NCI-H82 treated with DMSO at 0.1 percent for 48 hours (cell line): ENCODE measurements at regions not wholly inside any gene's neighbourhood (a gene's known extent, or its start where the extent isn't known, plus 50 kb on each side); places are given as distances from the start of the nearest gene placed in this dataset.

Experiments
- DNase-seq: peaks from one replicate; lab custom pipeline; 2025; ENCODE audit not compliant: unreplicated experiment; lab: John Stamatoyannopoulos, UW

DNA sequence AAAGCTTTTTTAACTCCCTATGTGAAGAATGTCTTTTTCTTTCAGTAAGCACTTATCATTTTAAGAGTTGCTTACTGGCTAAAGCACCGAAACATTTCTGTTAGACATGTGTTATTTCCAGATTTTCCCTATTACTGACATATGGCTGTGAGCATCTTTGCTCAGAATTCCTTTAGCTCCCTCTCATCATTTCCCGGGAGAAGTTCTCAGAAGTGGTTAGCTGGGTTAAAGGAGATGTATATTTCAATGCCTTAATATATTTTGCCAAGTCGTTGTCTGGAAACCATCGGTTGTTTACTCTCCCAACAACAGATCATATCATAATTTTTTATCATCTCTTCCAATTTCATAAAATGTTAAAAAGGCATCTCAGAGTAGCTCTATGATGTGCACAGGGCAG is 396.5 kb downstream of the OCA2 start:
- DNase-seq, result no peak

DNA sequence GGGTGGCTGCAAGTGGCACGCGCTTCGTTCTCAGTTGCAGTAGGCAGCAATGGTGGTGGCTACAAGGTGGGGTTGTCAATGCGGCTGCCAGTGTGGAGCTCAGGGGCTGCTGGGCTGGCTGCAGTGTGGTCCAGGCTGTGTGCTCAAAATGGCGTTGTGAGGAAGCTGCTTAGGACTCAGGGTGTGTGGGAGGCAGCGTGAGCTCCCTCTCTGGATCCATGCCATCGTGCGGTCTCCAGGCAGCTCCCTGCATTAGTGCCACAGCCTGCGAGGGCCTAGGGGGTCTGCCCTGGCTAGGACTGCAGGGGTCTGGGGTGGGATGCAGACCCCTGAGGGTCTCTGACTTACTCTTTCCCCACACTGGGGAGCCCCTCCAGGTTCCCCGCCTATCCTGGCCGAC is 397.2 kb downstream of the OCA2 start:
- no peak for DNase-seq

DNA sequence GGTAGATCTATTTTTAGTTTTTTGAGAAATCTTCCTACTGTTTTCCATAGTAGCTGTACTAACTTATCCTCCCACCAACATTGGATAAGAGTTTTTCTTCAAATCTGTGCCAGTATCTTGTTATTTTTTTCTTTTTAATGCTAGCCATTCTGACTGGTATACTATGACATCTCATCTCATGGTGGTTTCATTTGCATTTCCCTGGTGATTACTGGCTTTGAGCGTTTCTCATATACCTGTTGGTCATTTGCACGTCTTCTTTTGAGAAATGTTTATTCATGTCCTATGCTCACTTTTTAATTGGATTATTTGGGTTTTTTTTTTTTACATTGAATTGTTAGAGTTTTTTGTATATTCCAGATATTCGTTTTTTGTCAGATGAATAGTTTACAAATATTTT is 398.1 kb downstream of the OCA2 start:
- DNase-seq, result no peak

DNA sequence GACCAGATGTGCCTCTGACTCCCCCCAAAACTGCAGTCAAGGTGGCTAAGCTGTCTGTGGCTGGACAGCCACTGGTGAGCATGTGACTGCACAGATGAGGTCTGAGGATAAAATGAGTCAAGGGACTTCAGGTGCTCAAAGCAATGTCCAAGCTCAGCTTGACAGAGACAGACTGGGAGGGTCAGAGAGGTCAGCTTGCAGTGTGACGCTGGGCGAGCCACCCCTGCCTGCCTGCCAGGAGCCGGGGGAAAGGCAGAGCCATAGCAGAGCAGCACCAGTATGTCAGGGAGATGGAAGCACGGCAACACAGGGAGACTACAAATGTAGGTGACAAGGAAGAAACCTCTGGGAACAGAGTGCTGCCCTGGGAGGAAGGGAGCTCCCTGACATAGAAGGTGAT is 399.4 kb downstream of the OCA2 start:
- DNase-seq, result no peak

DNA sequence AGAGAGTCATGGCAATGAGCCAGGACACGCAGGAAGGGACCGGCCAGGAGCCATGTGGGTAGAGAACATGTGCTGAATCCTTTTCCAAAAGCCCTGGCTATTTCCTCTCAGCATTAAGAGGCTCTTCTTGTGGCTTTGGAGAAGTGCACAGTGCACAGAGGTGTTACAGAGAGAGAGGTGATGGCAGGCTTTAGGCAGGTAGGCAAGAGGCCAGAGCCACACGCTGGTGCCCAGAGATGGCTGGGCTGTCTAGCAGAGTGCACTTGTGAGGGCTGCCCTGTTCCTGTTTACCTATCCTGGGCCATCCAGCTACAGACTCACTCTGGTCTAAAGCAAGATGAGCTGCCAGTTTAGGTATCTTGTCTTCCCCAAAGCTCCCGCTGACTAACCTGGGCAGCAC is 402.6 kb downstream of the OCA2 start:
- DNase-seq, result no peak

DNA sequence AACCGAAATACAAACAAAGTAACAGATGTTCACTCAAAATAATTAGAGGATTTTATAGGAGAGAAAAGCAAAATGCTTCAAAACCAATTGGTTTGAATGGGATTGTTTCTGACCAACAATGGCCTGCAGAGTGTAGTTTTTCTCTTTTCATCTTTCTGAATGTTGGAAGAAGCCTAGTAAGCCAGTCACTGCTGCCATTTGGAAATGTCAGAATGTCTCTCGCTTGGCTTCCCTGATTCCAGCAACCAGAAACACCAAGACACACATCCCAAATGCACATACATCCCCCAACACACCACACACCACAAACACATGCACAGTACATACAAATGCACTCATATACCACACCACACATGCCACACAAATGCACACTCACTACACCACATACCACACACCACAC is 403.4 kb downstream of the OCA2 start:
- DNase-seq, result no peak

DNA sequence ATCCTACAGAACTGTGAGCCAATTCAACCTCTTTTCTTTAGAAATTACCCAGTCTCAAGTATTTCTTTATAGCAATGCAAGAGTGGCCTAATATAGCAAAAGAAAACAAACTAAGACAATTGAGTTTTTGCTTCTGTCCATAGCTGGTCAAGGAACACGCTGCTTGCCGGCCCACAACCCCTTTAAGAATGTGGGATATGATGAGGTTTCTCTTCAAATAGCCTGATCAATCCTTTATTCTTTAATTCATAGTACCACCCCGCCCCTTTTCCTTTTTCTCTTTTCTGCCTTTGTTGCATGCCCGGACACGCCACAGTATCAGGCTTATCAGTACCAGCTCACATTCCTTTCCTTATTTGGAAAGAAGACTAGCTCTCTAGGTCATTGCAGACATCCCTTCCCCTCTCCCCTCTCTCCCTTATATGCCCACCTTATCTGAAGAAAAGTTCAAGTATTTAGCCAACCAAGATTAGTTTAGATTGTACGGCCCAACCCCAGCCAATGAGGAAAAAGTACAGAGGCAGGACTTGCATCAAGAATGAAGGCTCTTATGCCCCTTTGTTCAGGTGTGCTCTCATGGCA is 404.5 kb downstream of the OCA2 start:
- DNase-seq, result no peak

DNA sequence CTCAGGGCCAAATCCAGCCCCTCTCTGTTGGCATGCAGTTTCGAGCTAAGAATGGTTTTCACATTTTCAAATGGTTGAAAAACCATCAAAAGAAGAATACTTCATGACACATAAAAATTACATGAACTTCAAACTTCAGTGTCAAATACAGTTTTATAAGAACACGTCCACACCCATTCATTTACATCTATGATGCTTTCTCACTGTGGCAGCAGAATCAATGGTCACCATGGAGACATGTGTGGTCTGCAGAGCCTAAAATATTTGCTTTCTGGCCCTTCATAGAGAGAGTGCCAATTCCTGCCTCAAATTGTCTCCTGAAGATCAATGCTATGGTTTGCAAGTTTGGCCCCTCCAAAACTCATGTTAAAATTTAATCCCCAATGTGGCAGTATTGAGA is 405.8 kb downstream of the OCA2 start:
- no peak for DNase-seq

DNA sequence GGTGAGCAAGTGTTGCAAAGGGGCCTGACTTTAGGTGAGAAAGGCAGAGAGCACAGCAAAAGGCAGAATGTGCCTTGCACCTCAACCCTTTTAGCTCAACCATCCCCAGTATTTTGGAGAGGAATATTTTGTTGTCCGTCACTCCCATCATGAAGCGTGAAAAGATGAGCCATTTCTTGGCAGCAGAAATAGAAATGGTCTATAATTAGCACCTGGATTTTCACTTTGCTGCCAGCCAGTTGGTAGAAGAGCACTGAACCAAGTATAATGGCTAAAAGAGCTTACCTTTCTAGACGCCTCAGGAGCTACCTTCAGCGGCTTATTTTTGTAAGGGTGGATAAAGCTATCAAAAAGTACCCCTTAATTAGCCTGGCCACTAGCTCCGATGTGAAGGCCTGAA is 406.7 kb downstream of the OCA2 start:
- DNase-seq, result no peak

DNA sequence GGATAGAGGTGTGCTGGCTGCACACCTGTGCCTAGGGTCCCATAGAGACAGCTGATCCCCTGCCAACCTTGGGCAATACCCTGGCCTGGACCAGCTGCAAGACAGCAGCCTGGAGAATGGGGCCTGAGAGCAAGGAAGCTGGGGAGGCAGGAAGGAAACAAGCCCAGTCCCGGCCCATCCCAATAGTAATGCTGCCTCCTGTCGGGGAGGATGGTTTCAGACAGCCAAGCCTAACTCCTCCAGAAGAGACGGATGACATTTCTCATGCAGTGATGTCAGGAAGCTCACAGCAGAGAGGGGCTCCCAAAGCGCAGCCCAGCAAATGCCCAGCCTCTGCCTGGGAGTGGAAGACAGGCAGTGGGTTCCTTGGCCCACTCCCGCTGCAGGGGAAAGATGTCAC is 408.8 kb downstream of the OCA2 start:
- no peak for DNase-seq

DNA sequence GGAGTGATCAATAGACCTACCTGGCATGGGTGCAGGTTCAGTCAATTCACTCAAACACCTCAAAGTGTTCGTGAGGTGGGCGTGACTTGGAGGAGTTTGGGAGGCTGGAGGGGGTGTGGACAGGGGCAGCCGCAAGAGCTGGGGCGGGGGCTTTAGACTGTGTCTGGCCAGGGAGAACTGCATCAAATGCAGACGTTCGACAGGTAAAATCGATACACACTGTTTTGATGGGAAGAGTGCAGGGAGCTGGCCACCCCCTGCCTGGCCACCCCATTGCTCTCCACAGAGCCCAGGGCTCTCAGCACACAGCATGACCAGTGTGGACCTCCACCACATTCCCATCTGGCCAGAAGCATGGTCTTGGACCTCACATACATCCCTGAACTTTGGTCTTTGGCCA is 412.1 kb downstream of the OCA2 start:
- no peak for DNase-seq

DNA sequence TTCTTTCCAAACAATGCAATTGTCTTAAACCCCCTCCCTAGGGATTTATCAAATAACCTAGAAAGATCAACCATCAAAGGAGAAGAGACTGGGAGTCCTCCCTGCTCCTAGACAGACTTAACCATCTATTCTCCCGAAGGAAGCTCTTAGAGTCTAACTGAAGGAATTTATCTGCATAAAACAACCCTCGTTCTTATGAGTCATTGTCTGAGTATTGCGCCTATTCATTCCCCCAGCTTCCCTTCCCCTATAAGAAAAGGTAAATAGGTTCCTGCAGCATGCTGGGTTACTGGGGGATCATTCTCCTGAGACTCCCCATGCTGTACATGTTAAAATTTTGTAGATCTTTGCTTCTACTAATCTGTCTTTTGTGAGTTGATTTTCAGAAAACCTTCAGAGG is 412.7 kb downstream of the OCA2 start:
- DNase-seq, result no peak

DNA sequence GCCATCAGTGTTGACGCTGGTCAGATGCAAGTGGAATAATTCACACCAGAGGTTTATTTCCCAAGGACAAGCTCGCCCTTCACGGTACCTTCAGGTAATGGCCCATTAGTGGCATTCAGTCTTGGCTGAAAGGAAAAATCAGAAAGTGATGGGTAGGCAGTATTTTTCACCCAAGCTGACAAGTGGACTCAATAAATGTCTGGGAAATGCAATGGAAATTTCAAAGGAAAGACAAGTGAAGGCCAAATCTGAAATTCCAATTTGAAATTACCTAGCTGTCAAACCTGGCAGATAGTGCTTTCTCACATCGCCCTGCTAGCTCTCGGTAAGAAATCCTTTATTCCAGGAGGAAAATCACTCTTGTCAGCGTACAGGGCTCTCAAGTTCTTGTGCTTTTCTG is 413.5 kb downstream of the OCA2 start:
- no peak for DNase-seq

DNA sequence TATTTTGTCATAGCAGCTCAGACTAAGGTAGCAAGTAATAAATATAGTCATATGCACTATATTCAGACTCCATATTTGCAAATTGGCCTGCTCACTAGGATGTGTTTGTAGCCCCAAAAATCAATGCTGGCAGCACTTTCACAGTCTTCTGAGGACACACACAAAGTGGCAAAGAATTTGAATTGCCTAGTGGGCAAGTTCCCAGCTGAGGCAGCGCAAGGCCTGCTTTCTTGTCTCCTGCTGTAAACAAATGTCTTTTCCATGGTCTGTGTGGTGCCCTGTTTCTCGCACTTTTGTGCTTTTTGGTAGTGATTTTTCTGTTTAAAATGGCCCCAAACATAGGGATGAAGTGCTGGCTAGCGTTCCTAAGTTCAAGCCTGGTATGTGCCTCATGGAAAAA is 416.0 kb downstream of the OCA2 start:
- no peak for DNase-seq

DNA sequence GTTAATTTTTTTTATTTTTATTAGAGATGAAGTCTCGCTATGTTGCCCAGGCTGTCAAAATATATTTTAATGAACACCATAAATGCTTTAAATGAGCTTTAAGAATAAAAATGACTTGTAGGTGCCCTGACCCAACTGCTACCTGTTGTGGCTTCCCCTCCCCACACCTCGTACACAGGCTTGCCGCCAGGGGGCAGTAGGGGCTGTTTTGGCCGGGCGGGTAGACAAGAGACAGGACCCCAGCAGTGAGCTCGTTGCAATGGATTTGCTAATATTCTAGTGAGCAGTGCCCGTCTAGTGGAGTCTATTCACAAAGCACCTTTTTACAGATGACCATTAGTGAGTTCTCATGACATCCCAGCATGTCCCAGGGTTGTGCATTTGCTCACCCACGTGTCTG is 418.1 kb downstream of the OCA2 start:
- DNase-seq, result no peak

DNA sequence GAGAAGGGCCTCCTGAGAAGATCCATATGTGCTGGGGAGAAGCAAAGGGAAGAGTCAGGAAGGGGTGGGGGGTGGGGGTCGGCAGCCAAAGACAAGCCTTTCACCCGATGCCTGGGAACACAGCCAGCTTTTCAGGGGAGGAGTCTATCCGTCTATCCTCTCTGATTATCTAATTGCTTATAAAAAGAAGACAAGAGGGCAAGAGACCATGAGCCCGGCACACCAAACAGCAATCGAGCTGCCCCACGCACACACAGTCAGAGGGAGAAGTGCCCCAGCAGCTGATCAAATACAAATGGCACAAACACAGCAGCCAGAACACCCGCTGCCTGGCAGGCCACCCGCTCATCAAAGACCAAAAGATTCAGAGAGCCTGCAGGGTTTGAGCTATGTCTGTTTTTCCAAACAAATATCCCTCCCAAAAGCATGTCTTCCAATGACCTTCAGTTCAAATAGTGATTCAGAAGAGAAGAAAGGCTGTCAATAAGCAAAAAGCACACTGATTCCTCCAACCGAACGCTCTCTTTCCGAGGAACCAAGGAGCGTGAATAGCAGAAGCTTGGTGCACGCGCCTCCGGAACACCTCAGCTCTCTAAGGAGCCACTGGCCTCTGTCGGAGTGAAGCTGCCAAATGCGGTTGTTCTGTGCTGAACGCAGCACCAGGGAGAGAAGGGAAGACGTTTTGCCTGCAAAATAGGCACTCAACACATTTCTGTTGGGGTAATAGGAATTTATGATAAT is 419.2 kb downstream of the OCA2 start:
- DNase-seq, result peak; percentile 57

DNA sequence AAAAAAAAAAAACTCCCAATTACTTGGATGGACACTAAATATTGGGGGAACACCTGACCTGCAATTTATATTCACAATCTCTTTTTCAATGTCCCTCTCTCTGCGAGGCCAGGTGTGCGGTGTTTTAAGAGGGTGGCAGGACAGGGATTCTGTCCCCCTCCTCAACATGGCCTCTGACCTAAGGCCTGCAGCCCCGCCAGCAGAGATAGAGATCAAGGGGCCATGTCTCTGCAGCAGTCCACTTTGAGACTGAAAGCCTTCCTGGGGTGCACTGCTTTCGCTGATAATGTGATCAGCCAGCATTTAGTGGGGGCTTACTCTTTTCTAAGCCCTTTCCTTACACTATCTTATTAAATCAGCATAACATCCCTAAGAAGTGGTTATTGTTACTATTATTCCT is 419.9 kb downstream of the OCA2 start:
- DNase-seq, result no peak

DNA sequence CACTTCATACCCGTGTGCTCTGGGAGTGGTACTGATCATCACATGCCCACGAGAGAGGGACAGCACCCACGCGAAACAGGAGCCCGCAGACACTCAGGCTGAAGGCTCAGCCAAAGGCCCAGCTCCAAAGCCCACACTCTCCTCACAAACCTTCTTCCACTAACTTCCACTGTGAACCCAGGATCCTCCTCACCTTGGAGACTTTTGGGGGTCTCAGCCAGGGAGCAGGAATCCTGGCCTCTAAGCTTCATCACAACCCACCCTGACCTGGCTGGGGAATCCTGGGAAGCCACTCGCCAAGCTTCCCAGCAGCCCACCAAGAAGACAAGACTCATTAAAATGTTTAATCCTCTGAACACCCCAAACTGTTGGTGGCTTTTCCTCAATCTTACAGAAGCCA is 421.2 kb downstream of the OCA2 start:
- no peak for DNase-seq

DNA sequence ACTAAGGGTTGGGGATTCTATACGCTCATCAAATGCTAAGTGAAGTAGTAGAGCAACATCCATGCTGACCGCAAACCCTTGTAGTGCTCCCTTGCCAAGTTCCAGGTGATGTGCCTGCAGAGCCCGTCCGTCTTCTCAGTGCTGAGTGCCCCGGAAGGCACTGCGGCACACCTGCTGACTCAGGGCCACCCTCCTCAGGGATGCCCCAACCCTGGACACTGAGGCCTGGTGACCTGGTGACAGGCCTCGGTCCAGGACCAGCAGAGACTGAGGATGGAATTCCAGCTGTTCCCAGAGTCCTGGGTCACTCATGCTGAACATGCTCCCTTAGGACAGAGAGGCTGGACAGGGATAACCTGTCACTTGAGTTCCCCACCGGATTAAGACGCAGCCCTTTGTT is 422.5 kb downstream of the OCA2 start:
- no peak for DNase-seq

DNA sequence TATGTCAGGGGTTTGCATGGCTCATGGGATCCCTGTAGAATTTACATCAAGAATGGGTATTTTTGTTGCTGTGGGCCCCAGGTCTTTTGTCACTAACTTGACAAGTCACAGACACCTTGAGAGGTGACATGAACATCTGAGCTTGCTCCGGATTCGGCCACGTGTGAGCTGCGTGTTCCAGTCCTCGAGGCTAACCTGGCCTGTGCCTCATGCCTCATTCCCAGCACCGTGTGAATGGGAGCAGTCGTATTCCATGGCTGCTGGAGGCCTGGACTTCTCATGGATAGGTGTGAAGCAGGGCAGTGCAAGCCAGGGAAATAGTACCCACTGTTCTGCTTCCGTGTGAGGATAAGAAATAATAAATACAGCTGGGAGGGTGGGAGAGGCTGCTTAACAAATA is 423.5 kb downstream of the OCA2 start:
- DNase-seq, result no peak

DNA sequence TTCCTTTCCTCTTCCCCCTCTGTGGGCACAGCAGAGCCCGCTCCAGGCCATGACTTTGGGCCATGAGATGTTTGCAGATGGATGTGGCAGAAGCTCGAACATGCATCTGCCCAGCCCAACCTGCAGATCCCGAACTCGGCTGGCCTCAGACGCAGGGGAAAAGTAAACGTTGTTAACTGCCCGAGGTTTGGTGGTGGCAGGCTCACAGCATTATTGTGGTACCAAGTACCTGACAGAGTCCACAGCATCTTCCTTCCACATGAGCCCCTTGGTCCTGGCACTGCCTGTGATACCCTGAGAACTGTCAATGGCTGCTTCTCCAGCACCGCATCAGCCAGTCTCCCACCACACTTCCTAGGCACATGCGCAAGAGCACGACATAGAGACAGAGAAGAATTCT is 424.3 kb downstream of the OCA2 start:
- DNase-seq, result no peak

DNA sequence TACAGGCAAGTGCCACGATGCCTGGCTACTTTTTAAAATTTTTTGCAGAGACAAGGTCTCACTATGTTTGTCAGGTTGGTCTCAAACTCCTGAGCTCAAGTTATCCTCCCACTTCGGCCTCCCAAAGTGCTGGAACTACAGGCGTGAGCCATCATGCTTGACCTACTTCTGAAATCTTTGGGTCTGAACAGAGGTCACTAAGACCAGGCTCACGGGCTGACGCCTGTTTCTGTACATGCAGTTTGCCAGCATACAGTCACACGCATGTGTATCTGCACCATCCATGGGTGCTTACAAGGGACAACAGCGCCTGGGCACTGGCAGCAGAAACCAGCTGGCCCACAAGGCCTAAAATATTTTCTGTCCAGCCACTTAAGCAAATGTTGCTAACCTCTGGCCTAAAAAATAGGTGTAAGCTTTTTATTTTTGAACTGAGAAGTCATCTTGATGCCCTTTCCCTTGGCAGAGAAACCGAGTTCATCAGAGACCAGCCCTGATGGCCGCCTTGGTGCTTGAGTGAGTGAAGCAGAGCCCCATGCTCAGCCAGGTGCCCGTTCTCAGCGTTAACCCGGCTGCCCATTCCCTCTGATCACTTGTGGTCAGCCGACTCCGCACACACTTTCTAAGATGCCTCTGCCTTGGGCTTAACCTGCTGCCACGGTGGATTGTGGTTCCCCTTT is 425.2 kb downstream of the OCA2 start:
- DNase-seq, result no peak

DNA sequence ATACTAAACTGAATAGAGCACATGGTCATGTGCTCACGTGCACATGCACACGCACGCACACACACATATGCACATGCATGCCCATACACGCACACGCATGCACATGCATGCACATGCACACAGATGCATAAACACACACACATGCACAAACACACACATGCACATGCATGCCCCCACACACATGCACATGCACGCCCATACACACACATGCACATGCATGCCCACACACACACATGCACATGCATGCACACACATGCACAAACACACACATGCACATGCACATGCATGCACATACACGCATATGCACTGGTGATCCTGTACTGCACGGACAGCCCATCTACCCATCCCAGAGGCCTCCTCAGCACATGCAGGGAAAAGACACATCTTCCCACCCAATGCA is 426.6 kb downstream of the OCA2 start:
- no peak for DNase-seq
